Ovary (tissue), 3 donors: ENCODE measurements at regions not wholly inside any gene's neighbourhood (a gene's known extent, or its start where the extent isn't known, plus 50 kb on each side); places are given as distances from the start of the nearest gene placed in this dataset.

Source experiments
- EP300 ChIP-seq: sonication (generic); formaldehyde crosslinking; IDR thresholded peaks from one replicate; pipeline ENCODE4 v1.6.1; 2017; ENCODE audit warnings: antibody characterized with exemption
- POLR2A ChIP-seq: fragments of 450-650 bp; IDR thresholded peaks from one replicate; pipeline ENCODE4 v1.6.1; 2017; ENCODE audit warnings: antibody characterized with exemption, mild to moderate bottlenecking, moderate library complexity
- TF ChIP-seq, protein P1 (sequence below), 3 donors: fragments of 450-650 bp in 2 of 3; fragments of 200-600 bp in 1 of 3; IDR thresholded peaks; one replicate each; pipeline versions ENCODE4 v1.5.1 to v1.8.0; 2016 to 2022; ENCODE audit warnings: antibody characterized with exemption in 3 of 3, mild to moderate bottlenecking in 1 of 3
- donor health status: DM: no; HTN: no; CAD: no.

DNA sequence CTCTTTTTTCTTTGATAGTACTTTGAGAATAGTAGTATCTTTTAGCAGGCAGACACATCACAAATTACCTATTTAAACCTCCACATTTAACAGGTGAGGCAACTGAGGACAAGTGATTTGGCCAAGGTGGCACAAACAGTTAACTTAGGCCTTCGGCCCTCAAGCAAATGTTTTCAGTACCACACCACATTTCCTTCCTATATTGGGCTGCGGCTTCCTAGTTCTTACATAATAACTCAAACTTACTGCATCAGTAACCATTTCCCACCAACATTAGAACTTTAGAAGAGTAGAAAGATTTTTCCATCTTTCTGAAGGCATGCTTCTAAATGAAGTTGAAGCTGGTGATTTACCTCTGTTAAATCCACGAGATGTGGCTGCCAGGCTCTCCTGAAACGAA, 63.2 kb upstream of the SLC4A4 start:
- TF ChIP-seq, protein P1, sequence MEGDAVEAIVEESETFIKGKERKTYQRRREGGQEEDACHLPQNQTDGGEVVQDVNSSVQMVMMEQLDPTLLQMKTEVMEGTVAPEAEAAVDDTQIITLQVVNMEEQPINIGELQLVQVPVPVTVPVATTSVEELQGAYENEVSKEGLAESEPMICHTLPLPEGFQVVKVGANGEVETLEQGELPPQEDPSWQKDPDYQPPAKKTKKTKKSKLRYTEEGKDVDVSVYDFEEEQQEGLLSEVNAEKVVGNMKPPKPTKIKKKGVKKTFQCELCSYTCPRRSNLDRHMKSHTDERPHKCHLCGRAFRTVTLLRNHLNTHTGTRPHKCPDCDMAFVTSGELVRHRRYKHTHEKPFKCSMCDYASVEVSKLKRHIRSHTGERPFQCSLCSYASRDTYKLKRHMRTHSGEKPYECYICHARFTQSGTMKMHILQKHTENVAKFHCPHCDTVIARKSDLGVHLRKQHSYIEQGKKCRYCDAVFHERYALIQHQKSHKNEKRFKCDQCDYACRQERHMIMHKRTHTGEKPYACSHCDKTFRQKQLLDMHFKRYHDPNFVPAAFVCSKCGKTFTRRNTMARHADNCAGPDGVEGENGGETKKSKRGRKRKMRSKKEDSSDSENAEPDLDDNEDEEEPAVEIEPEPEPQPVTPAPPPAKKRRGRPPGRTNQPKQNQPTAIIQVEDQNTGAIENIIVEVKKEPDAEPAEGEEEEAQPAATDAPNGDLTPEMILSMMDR (IDR thresholded peaks at IDR 0.05) = no peak
- TF ChIP-seq POLR2A (no peak), EP300 (no peak)
